Lower lobe of right lung (tissue), 2 donors: ENCODE measurements at regions not wholly inside any gene's neighbourhood (a gene's known extent, or its start where the extent isn't known, plus 50 kb on each side); places are given as distances from the start of the nearest gene placed in this dataset.

Source experiments
- ATAC-seq, 2 donors: fragments of 200-7000 bp; cut with Tn5 transposase; one replicate each; pipeline ENCODE4 v1.9.1; 2020 to 2022; ENCODE audit warnings: mild to moderate bottlenecking in 2 of 2, moderate library complexity in 2 of 2
- DNase-seq: peaks from one replicate; pipeline ENCODE4 v3.0.0-alpha.2; 2020
- H3K27ac ChIP-seq: fragments of 200-600 bp; one replicate; pipeline ENCODE4 v1.8.0; 2022
- H3K27me3 ChIP-seq: fragments of 200-600 bp; one replicate; pipeline ENCODE4 v1.8.0; 2022; ENCODE audit warnings: low read depth
- H3K36me3 ChIP-seq: fragments of 200-600 bp; one replicate; pipeline ENCODE4 v1.8.0; 2022; ENCODE audit warnings: mild to moderate bottlenecking
- H3K4me1 ChIP-seq: fragments of 200-600 bp; one replicate; pipeline ENCODE4 v1.8.0; 2022
- H3K4me3 ChIP-seq: fragments of 200-600 bp; one replicate; pipeline ENCODE4 v1.8.0; 2022; ENCODE audit warnings: mild to moderate bottlenecking
- H3K9me3 ChIP-seq: fragments of 200-600 bp; one replicate; pipeline ENCODE4 v1.8.0; 2022
- intact Hi-C: fragments of 100-400 bp; cut with DNase I; formaldehyde crosslinking; loops from one replicate; pipeline ENCODE4 v1.11.0; 2022
- TF ChIP-seq, protein P1 (sequence below): fragments of 200-600 bp; IDR thresholded peaks from one replicate; pipeline ENCODE4 v1.8.0; 2022; ENCODE audit warnings: antibody characterized with exemption, mild to moderate bottlenecking
- donor health status: DM: no; HTN: yes; CAD: no; lungs with severe emphysema.

DNA sequence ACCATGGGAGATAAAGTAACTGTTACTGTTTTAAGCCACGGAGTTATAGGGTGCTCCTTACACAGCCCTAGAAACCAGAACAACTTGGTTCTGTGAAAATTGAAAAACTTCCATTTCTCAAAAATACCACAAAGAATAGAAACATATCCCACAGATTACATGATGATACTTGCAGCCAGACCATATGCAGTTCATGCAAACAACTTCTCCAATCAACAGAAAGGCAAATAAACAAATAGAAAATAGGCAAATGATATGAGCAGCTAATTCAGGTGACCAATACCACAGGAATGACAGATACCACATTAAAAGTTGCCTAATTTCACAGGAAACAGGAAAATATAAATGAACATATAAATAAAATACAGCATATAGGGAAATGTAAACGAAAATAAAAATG lies 297.5 kb downstream of the HTR7 start:
- intact Hi-C loops: no loop called here
- TF ChIP-seq, protein P1, sequence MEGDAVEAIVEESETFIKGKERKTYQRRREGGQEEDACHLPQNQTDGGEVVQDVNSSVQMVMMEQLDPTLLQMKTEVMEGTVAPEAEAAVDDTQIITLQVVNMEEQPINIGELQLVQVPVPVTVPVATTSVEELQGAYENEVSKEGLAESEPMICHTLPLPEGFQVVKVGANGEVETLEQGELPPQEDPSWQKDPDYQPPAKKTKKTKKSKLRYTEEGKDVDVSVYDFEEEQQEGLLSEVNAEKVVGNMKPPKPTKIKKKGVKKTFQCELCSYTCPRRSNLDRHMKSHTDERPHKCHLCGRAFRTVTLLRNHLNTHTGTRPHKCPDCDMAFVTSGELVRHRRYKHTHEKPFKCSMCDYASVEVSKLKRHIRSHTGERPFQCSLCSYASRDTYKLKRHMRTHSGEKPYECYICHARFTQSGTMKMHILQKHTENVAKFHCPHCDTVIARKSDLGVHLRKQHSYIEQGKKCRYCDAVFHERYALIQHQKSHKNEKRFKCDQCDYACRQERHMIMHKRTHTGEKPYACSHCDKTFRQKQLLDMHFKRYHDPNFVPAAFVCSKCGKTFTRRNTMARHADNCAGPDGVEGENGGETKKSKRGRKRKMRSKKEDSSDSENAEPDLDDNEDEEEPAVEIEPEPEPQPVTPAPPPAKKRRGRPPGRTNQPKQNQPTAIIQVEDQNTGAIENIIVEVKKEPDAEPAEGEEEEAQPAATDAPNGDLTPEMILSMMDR: no peak
- H3K27ac ChIP-seq: no peak overlapping the region
- H3K9me3 ChIP-seq: peaks cover 4% of the 10 kb centered on the region
- H3K4me1 ChIP-seq: no peaks in the 10 kb centered on the region
- no peak for DNase-seq
- ATAC-seq: no peak
- H3K36me3 ChIP-seq: no peaks in the 10 kb centered on the region
- H3K4me3 ChIP-seq: no peak overlapping the region
- H3K27me3 ChIP-seq: no peaks in the 10 kb centered on the region

DNA sequence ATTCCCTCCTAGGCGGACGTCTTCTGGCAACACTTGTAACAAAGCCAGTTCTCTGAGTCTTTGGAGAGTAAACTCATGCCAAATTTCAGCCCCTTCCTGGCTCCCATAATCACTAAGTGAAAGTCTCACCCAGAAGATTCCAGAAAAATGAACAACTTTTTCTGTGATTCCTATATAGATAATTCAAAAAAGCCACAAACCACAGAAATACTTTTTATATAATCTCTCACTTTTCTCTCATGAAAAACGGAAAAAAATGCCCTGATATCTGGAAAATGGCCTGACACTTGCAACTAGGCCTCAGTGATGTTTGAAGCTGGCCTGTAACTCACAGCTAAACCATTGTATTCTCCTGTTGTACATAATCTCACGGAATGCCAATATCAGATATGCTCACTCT lies 296.2 kb downstream of the HTR7 start:
- ATAC-seq (no peak), DNase-seq (no peak)
- intact Hi-C loops: no loop called here
- H3K27ac ChIP-seq: no peak overlapping the region
- H3K4me3 ChIP-seq: no peak overlapping the region
- no peaks in the 10 kb centered on the region for H3K4me1 ChIP-seq
- TF ChIP-seq, protein P1: no peak
- no peaks in the 10 kb centered on the region for H3K36me3 ChIP-seq
- peaks cover 4% of the 10 kb centered on the region for H3K9me3 ChIP-seq
- H3K27me3 ChIP-seq: no peaks in the 10 kb centered on the region

DNA sequence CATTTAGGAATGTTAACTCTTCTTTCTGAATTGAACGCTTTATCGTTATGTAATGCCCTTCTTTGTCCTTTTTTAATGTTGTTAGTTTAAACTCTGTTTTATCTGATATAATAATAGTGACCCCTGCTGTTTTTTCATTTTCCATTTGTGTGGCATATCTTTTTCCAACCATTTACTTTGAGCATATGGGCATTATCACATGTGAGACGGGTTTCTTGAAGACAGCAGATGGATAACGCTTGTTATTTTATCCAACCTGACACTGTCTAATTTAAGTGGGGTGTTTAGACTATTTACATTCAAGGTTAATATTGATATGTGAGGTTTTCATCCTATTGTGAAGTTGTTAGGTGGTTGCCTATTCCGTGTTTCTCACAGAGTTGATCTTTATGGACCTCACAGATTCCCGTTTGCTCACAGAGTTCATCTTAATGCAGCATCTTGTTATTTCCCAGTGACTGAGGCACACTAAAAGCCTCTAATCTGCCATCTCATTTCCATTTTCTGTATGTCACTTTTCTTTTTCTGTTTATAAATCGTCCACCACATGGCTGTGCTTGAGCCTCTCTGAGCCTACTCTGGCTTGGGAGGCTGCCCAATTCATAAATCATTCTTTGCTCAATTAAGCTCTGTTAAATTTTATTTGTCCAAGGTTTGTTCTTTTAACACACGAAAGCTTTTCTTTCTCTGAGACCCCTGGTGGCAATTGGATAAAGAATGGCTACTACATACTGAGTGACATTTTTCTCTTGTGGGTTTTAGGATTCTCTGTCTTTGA lies 286.2 kb downstream of the HTR7 start:
- intact Hi-C loops: no loop called here
- TF ChIP-seq, protein P1: no peak
- Histone ChIP-seq H3K4me3 (no peak overlapping the region), H3K4me1 (no peaks in the 10 kb centered on the region), H3K27me3 (no peaks in the 10 kb centered on the region), H3K36me3 (no peaks in the 10 kb centered on the region), H3K9me3 (no peaks in the 10 kb centered on the region), H3K27ac (no peak overlapping the region)
- DNase-seq: no peak
- no peak for ATAC-seq

DNA sequence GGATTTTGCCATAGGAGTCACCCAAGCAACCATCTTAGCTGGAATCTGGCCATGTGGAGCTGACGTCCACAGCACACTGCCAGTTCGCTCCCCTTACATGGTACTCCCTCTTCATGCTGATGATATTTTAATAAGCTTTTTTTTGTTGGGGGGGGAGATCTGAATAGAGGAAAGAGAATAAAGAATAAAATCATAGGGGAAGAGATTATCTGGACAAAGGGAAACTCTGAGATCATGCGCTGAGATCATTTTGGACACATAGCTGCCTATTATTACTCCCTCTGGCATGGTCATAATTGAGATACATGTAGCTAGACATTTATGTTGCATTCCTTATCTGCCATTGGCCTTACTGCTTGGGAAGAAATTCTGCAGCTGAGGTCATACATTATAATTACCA lies 282.7 kb downstream of the HTR7 start:
- DNase-seq: no peak
- Histone ChIP-seq H3K27me3 (no peaks in the 10 kb centered on the region), H3K9me3 (no peaks in the 10 kb centered on the region), H3K4me1 (no peaks in the 10 kb centered on the region), H3K36me3 (no peaks in the 10 kb centered on the region), H3K27ac (no peak overlapping the region), H3K4me3 (no peak overlapping the region)
- no peak for ATAC-seq
- TF ChIP-seq, protein P1: no peak
- intact Hi-C loops: no loop called here

DNA sequence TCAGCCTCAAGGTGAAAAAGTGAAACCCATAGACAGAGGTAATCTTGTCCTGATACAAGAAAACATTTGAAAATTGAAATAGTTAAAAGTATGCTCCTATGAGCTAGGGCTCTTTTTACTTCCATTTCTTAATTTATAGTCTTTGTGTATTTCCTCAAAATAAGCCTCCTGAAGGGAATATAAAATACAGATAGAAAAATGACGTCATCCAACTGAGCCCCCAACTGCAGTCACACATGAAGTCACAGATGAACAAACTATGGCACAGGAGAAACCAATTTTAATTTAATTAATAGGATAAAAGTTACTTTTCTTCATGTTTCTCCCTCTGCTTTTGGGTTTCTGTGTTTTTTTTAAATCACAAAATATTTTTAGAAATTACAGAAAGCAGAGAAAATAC lies 280.3 kb downstream of the HTR7 start:
- no peaks in the 10 kb centered on the region for H3K4me1 ChIP-seq
- no peak overlapping the region for H3K27ac ChIP-seq
- ATAC-seq: no peak
- TF ChIP-seq, protein P1: no peak
- H3K9me3 ChIP-seq: no peaks in the 10 kb centered on the region
- no peaks in the 10 kb centered on the region for H3K27me3 ChIP-seq
- intact Hi-C loops: no loop called here
- H3K4me3 ChIP-seq: no peak overlapping the region
- no peak for DNase-seq
- no peaks in the 10 kb centered on the region for H3K36me3 ChIP-seq
